Body of pancreas (tissue), 4 donors: ENCODE measurements at regions not wholly inside any gene's neighbourhood (a gene's known extent, or its start where the extent isn't known, plus 50 kb on each side); places are given as distances from the start of the nearest gene placed in this dataset.

Source experiments
- ATAC-seq: fragments of 150-250 bp; one replicate; pipeline ENCODE4 v1.9.1; 2016
- DNase-seq, 4 donors: peaks; one replicate each; pipeline ENCODE4 v3.0.0-alpha.2; 2019
- H3K27ac ChIP-seq, 4 donors: fragments of 200-600 bp; sonication (generic); 1 replicate in 3 of 4; 2 replicates in 1 of 4; pipeline versions ENCODE4 v1.5.1 to v1.6.1; 2016 to 2019; ENCODE audit warnings: mild to moderate bottlenecking in 1 of 4, mixed read lengths in 1 of 4, moderate library complexity in 1 of 4
- H3K27me3 ChIP-seq, 2 donors: fragments of 200-600 bp; sonication (generic); one replicate each; pipeline ENCODE4 v1.6.0; 2016; ENCODE audit warnings: mild to moderate bottlenecking in 1 of 2
- H3K36me3 ChIP-seq, 2 donors: fragments of 200-600 bp; sonication (generic); replicated peaks in 1 of 2; 2 replicates each; pipeline ENCODE4 v1.5.1; 2016; ENCODE audit warnings: low read depth in 2 of 2; ENCODE audit not compliant: insufficient read depth in 1 of 2
- H3K4me1 ChIP-seq: fragments of 200-600 bp; sonication (generic); one replicate; pipeline ENCODE4 v1.6.0; 2016
- H3K4me3 ChIP-seq, 2 donors: fragments of 200-600 bp; sonication (generic); 1 replicate in 1 of 2; 2 replicates in 1 of 2; pipeline ENCODE4 v1.5.1; 2016 to 2019
- H3K9me3 ChIP-seq, 3 donors: fragments of 200-600 bp; sonication (generic); 1 replicate in 2 of 3; 2 replicates in 1 of 3; pipeline ENCODE4 v1.5.1; 2016
- CTCF ChIP-seq, 7 experiments: fragments of 450-650 bp in 4 of 7; fragments of 200-600 bp in 3 of 7; sonication (generic) in 3 of 7; IDR thresholded peaks; one replicate each; pipeline ENCODE4 v1.5.1; 2016 to 2019; ENCODE audit warnings: antibody characterized with exemption in 7 of 7
- POLR2A ChIP-seq, 3 donors: fragments of 450-650 bp; IDR thresholded peaks; one replicate each; pipeline ENCODE4 v1.6.1; 2016; ENCODE audit warnings: antibody characterized with exemption in 3 of 3, mild to moderate bottlenecking in 2 of 3
- WGBS, 2 donors: methylation state at CpG; one replicate each; pipeline ENCODE4 v1.1.5; 2017; 5-methylcytosine and 5-hydroxymethylcytosine counted together
- intact Hi-C: fragments of 100-400 bp; cut with DNase I; formaldehyde crosslinking; loops from one replicate; pipeline ENCODE4 v1.15.1; 2023

GRCh38 chr6:165755583-165755982 lies 92.5 kb upstream of the PDE10A start:
- Histone ChIP-seq H3K27ac (no peak overlapping the region), H3K4me1 (peaks cover 3% of the 10 kb centered on the region), H3K36me3 (no peaks in the 10 kb centered on the region), H3K27me3 (no peaks in the 10 kb centered on the region), H3K9me3 (no peaks in the 10 kb centered on the region), H3K4me3 (no peak overlapping the region)
- peak in 1 of 7 experiments; percentile 19 for TF ChIP-seq CTCF (IDR thresholded peaks at IDR 0.05)
- no peak for TF ChIP-seq POLR2A (IDR thresholded peaks at IDR 0.05)
- ATAC-seq = no peak
- DNase-seq = no peak
- intact Hi-C loops = no loop called here
- 51 to 61% methylated on average over 4 of the region's 4 CpGs for WGBS, 2 donors

GRCh38 chr6:165753506-165753905 lies 90.5 kb upstream of the PDE10A start:
- no peaks in the 10 kb centered on the region for H3K9me3 ChIP-seq
- H3K4me3 ChIP-seq = no peak overlapping the region
- no peak for DNase-seq
- ATAC-seq = no peak
- intact Hi-C loops = no loop called here
- H3K36me3 ChIP-seq = no peaks in the 10 kb centered on the region
- TF ChIP-seq CTCF (IDR thresholded peaks at IDR 0.05) (no peak), POLR2A (IDR thresholded peaks at IDR 0.05) (no peak)
- no peaks in the 10 kb centered on the region for H3K4me1 ChIP-seq
- no peak overlapping the region for H3K27ac ChIP-seq
- H3K27me3 ChIP-seq = no peaks in the 10 kb centered on the region

GRCh38 chr6:165752451-165752850 lies 89.4 kb upstream of the PDE10A start:
- WGBS, 2 donors = 83 to 91% methylated on average over 3 of the region's 3 CpGs

GRCh38 chr6:165751486-165751885 lies 88.4 kb upstream of the PDE10A start:
- no peak for ATAC-seq
- intact Hi-C loops = no loop called here
- Histone ChIP-seq H3K27ac (no peak overlapping the region), H3K27me3 (no peaks in the 10 kb centered on the region), H3K4me3 (no peak overlapping the region), H3K36me3 (no peaks in the 10 kb centered on the region), H3K9me3 (no peaks in the 10 kb centered on the region), H3K4me1 (no peaks in the 10 kb centered on the region)
- WGBS, 2 donors = 76 to 88% methylated on average over 7 of the region's 7 CpGs
- DNase-seq = no peak
- TF ChIP-seq POLR2A (IDR thresholded peaks at IDR 0.05) (no peak), CTCF (IDR thresholded peaks at IDR 0.05) (no peak)

More at GRCh38 chr6:165752451-165752850, 89.4 kb upstream of the PDE10A start:
- no peak overlapping the region for H3K4me3 ChIP-seq
- H3K27ac ChIP-seq = no peak overlapping the region
- H3K27me3 ChIP-seq = no peaks in the 10 kb centered on the region
- TF ChIP-seq POLR2A (IDR thresholded peaks at IDR 0.05) (no peak), CTCF (IDR thresholded peaks at IDR 0.05) (no peak)
- DNase-seq (no peak), ATAC-seq (no peak)
- no peaks in the 10 kb centered on the region for H3K36me3 ChIP-seq
- intact Hi-C loops = no loop called here
- H3K9me3 ChIP-seq = no peaks in the 10 kb centered on the region
- H3K4me1 ChIP-seq = no peaks in the 10 kb centered on the region

GRCh38 chr6:165749163-165749562 lies 86.1 kb upstream of the PDE10A start:
- no peaks in the 10 kb centered on the region for H3K36me3 ChIP-seq
- intact Hi-C loops = no loop called here
- no peak for DNase-seq
- H3K9me3 ChIP-seq = no peaks in the 10 kb centered on the region
- no peaks in the 10 kb centered on the region for H3K27me3 ChIP-seq
- H3K4me3 ChIP-seq = no peak overlapping the region
- no peaks in the 10 kb centered on the region for H3K4me1 ChIP-seq
- TF ChIP-seq POLR2A (IDR thresholded peaks at IDR 0.05) = no peak
- no peak for TF ChIP-seq CTCF (IDR thresholded peaks at IDR 0.05)
- no peak overlapping the region for H3K27ac ChIP-seq
- ATAC-seq = no peak
